Liver (tissue), 8 donors: ENCODE measurements at regions not wholly inside any gene's neighbourhood (a gene's known extent, or its start where the extent isn't known, plus 50 kb on each side); places are given as distances from the start of the nearest gene placed in this dataset.

Source experiments
- DNase-seq: peaks from one replicate; pipeline ENCODE4 v3.0.0-alpha.2; 2017; ENCODE audit warnings: low spot score
- H3K27ac ChIP-seq, 2 donors: one replicate each; pipeline ENCODE4 v1.7.0; 2013; ENCODE audit warnings: inconsistent platforms in 2 of 2, low read length in 2 of 2, control low read depth in 1 of 2, low read depth in 1 of 2, mild to moderate bottlenecking in 1 of 2
- H3K27me3 ChIP-seq, 4 donors: one replicate each; pipeline versions ENCODE4 v1.6.1 to v1.7.0; 2013; ENCODE audit warnings: low read length in 3 of 4, inconsistent platforms in 1 of 4, mild to moderate bottlenecking in 1 of 4, moderate library complexity in 1 of 4; ENCODE audit not compliant: control insufficient read depth in 4 of 4, insufficient read depth in 4 of 4
- H3K36me3 ChIP-seq, 4 donors: one replicate each; pipeline versions ENCODE4 v1.6.1 to v1.7.0; 2013; ENCODE audit warnings: low read length in 3 of 4, mild to moderate bottlenecking in 3 of 4, low read depth in 1 of 4, moderate library complexity in 1 of 4; ENCODE audit not compliant: control insufficient read depth in 4 of 4, insufficient read depth in 3 of 4
- H3K4me1 ChIP-seq, 4 donors: one replicate each; pipeline versions ENCODE4 v1.6.1 to v1.7.0; 2013; ENCODE audit warnings: low read length in 3 of 4, mild to moderate bottlenecking in 3 of 4, moderate library complexity in 1 of 4; ENCODE audit not compliant: control insufficient read depth in 4 of 4, insufficient read depth in 4 of 4
- H3K4me3 ChIP-seq, 3 donors: one replicate each; pipeline versions ENCODE4 v1.6.1 to v1.7.0; 2013; ENCODE audit warnings: low read length in 3 of 3, control low read depth in 1 of 3, low read depth in 1 of 3, mild to moderate bottlenecking in 1 of 3
- H3K9ac ChIP-seq, 2 donors: one replicate each; pipeline ENCODE4 v1.7.0; 2013; ENCODE audit warnings: low read length in 2 of 2, mild to moderate bottlenecking in 2 of 2, moderate library complexity in 2 of 2, control low read depth in 1 of 2, low read depth in 1 of 2
- H3K9me3 ChIP-seq, 4 donors: one replicate each; pipeline versions ENCODE4 v1.6.1 to v1.7.0; 2013; ENCODE audit warnings: low read length in 3 of 4; ENCODE audit not compliant: control insufficient read depth in 4 of 4
- ATF3 ChIP-seq: IDR thresholded peaks from 2 replicates; pipeline ENCODE4 v1.6.1; 2016; ENCODE audit warnings: antibody characterized with exemption
- CTCF ChIP-seq: fragments of 150-350 bp; IDR thresholded peaks from 2 replicates; pipeline ENCODE4 v1.5.1; 2017; ENCODE audit warnings: improper control_type of control experiment, low read depth, low read length; ENCODE audit not compliant: missing input control
- EGR1 ChIP-seq, 2 donors: IDR thresholded peaks; 2 replicates each; pipeline ENCODE4 v1.6.1; 2016 to 2018; ENCODE audit warnings: antibody characterized with exemption in 2 of 2, low read depth in 2 of 2
- FOXA1 ChIP-seq: IDR thresholded peaks from 2 replicates; pipeline ENCODE4 v1.6.1; 2016; ENCODE audit warnings: antibody characterized with exemption
- FOXA2 ChIP-seq: IDR thresholded peaks from 2 replicates; pipeline ENCODE4 v1.6.1; 2016; ENCODE audit warnings: antibody characterized with exemption
- GABPA ChIP-seq, 2 donors: IDR thresholded peaks in 1 of 2; conservative IDR thresholded peaks in 1 of 2; 2 replicates each; pipeline ENCODE4 v1.6.1; 2016; ENCODE audit warnings: antibody characterized with exemption in 2 of 2, mild to moderate bottlenecking in 1 of 2, moderate library complexity in 1 of 2
- HNF4A ChIP-seq, 2 donors: conservative IDR thresholded peaks; 2 replicates each; pipeline ENCODE4 v1.6.1; 2016; ENCODE audit warnings: antibody characterized with exemption in 2 of 2, mild to moderate bottlenecking in 2 of 2
- HNF4G ChIP-seq: IDR thresholded peaks from 2 replicates; pipeline ENCODE4 v1.6.1; 2016; ENCODE audit warnings: antibody characterized with exemption
- JUND ChIP-seq, 2 donors: IDR thresholded peaks; 2 replicates each; pipeline ENCODE4 v1.6.1; 2016; ENCODE audit warnings: antibody characterized with exemption in 2 of 2
- MAX ChIP-seq: IDR thresholded peaks from 2 replicates; pipeline ENCODE4 v1.6.1; 2016; ENCODE audit warnings: antibody characterized with exemption
- NR2F2 ChIP-seq: IDR thresholded peaks from 2 replicates; pipeline ENCODE4 v1.6.1; 2016; ENCODE audit warnings: antibody characterized with exemption
- REST ChIP-seq: IDR thresholded peaks from 2 replicates; pipeline ENCODE4 v1.6.1; 2016; ENCODE audit warnings: antibody characterized with exemption, mild to moderate bottlenecking
- RXRA ChIP-seq, 2 donors: IDR thresholded peaks; 2 replicates each; pipeline ENCODE4 v1.6.1; 2017 to 2018; ENCODE audit warnings: antibody characterized with exemption in 2 of 2, mild to moderate bottlenecking in 1 of 2
- SP1 ChIP-seq: IDR thresholded peaks from 2 replicates; pipeline ENCODE4 v1.6.1; 2018; ENCODE audit warnings: antibody characterized with exemption, mild to moderate bottlenecking
- TAF1 ChIP-seq: conservative IDR thresholded peaks from 2 replicates; pipeline ENCODE4 v1.6.1; 2016; ENCODE audit warnings: antibody characterized with exemption, mild to moderate bottlenecking
- ZBTB33 ChIP-seq: IDR thresholded peaks from 2 replicates; pipeline ENCODE4 v1.6.1; 2016; ENCODE audit warnings: antibody characterized with exemption
- WGBS: extraction: QIAGEN DNeasy Blood & Tissue Kit; methylation state at CpG from one replicate; pipeline ENCODE4 v1.1.7; 2013; 5-methylcytosine and 5-hydroxymethylcytosine counted together
- donor health status: healthy.
- donor health status: healthy.
- donor health status: healthy.
- donor health status: healthy.
- donor health status: healthy.

GRCh38 chr4:136935871-136936270 is 596.4 kb downstream of the PCDH18 start:
- no peak overlapping the region for H3K27ac ChIP-seq
- no peak for DNase-seq
- no peaks in the 10 kb centered on the region for H3K9me3 ChIP-seq
- no peaks in the 10 kb centered on the region for H3K36me3 ChIP-seq
- no peaks in the 10 kb centered on the region for H3K27me3 ChIP-seq
- H3K4me1 ChIP-seq, result peaks cover 0 to 2% (median 1%) of the 10 kb centered on the region in 4 donors
- TF ChIP-seq HNF4A (conservative IDR thresholded peaks at IDR 0.05) (no peak), REST (no peak), JUND (IDR thresholded peaks at IDR 0.05) (no peak), HNF4G (no peak), SP1 (no peak)
- H3K9ac ChIP-seq, result no peak overlapping the region
- H3K4me3 ChIP-seq, result no peak overlapping the region
- WGBS, result 57% methylated on average over 3 of the region's 3 CpGs

- H3K27ac ChIP-seq, result no peak overlapping the region
- no peak overlapping the region for H3K9ac ChIP-seq
- TF ChIP-seq FOXA1 (no peak), TAF1 (no peak), ZBTB33 (no peak), NR2F2 (no peak), EGR1 (IDR thresholded peaks at IDR 0.05; ENCODE audit: low read depth in 2 of 2) (no peak), CTCF (no peak), GABPA (IDR thresholded peaks at IDR 0.05 in 1 of 2, conservative IDR thresholded peaks at IDR 0.05 in 1 of 2) (no peak), HNF4A (conservative IDR thresholded peaks at IDR 0.05) (no peak), SP1 (no peak), MAX (no peak), HNF4G (no peak), RXRA (IDR thresholded peaks at IDR 0.05) (no peak), FOXA2 (no peak), REST (no peak), ATF3 (no peak)
- no peaks in the 10 kb centered on the region for H3K36me3 ChIP-seq
- no peak for DNase-seq
- no peak overlapping the region for H3K4me3 ChIP-seq
- H3K4me1 ChIP-seq, result peaks cover 0 to 2% (median 1%) of the 10 kb centered on the region in 4 donors
- no peaks in the 10 kb centered on the region for H3K9me3 ChIP-seq
- WGBS, result 45% methylated on average over 1 of the region's 1 CpG
- H3K27me3 ChIP-seq, result no peaks in the 10 kb centered on the region
Measured at GRCh38 chr4:136935305-136935704, 597.0 kb downstream of the PCDH18 start.
